Neural cell (in vitro differentiated cells): ENCODE measurements at regions not wholly inside any gene's neighbourhood (a gene's known extent, or its start where the extent isn't known, plus 50 kb on each side); places are given as distances from the start of the nearest gene placed in this dataset.

Experiments
- H2AFZ ChIP-seq: fragments of 200-600, 300-800 bp; sonication (generic), shearing (Covaris generic); 2 replicates; pipeline ENCODE4 v1.6.0; 2014; ENCODE audit warnings: low read depth, mild to moderate bottlenecking, antibody characterized with exemption, low read length, moderate library complexity
- H3F3A ChIP-seq: fragments of 200-600 bp; shearing (Covaris generic); 2 replicates; pipeline ENCODE4 v1.6.1; 2016; ENCODE audit warnings: mild to moderate bottlenecking, moderate library complexity, mixed read lengths, antibody characterized with exemption, low read length; ENCODE audit not compliant: insufficient read depth, poor library complexity, severe bottlenecking
- H3K27ac ChIP-seq: fragments of 200-600, 300-800 bp; sonication (generic), shearing (Covaris generic); 2 replicates; pipeline ENCODE4 v1.5.1; 2014; ENCODE audit warnings: mild to moderate bottlenecking, low read length, moderate library complexity
- H3K27me3 ChIP-seq: fragments of 300-800, 200-600 bp; sonication (generic), shearing (Covaris generic); 2 replicates; pipeline ENCODE4 v1.6.0; 2014; ENCODE audit warnings: mild to moderate bottlenecking, low read depth, low read length, moderate library complexity; ENCODE audit not compliant: insufficient read depth
- H3K36me3 ChIP-seq: fragments of 300-800, 200-600 bp; sonication (generic), shearing (Covaris generic); 2 replicates; pipeline ENCODE4 v1.5.1; 2014; ENCODE audit warnings: mild to moderate bottlenecking, antibody characterized with exemption, low read length, moderate library complexity; ENCODE audit not compliant: insufficient read depth
- H3K4me2 ChIP-seq: fragments of 300-800, 200-600 bp; sonication (generic), shearing (Covaris generic); 2 replicates; pipeline ENCODE4 v1.6.0; 2014; ENCODE audit warnings: mild to moderate bottlenecking, low read length
- H3K4me3 ChIP-seq: fragments of 300-800, 200-600 bp; sonication (generic), shearing (Covaris generic); 2 replicates; pipeline ENCODE4 v1.5.1; 2014; ENCODE audit warnings: mild to moderate bottlenecking, low read length, moderate library complexity
- H3K79me2 ChIP-seq: fragments of 200-600 bp; shearing (Covaris generic); replicated peaks from 2 replicates; pipeline ENCODE4 v1.6.0; 2014; ENCODE audit warnings: mild to moderate bottlenecking, low read length, moderate library complexity; ENCODE audit not compliant: insufficient read depth
- H3K9ac ChIP-seq: fragments of 300-800, 200-600 bp; sonication (generic), shearing (Covaris generic); 2 replicates; pipeline ENCODE4 v1.6.1; 2016; ENCODE audit warnings: mild to moderate bottlenecking, low read length, mixed read lengths
- H3K9me2 ChIP-seq: fragments of 200-600 bp; shearing (Covaris generic); 2 replicates; pipeline ENCODE4 v1.6.1; 2016; ENCODE audit warnings: mild to moderate bottlenecking, low read length, mixed read lengths; ENCODE audit not compliant: insufficient read depth
- H3K9me3 ChIP-seq: fragments of 200-600, 300-800 bp; sonication (generic), shearing (Covaris generic); 2 replicates; pipeline ENCODE4 v1.6.1; 2016; ENCODE audit warnings: mild to moderate bottlenecking, mixed run types, low read length, moderate library complexity, mixed read lengths
- H4K20me1 ChIP-seq: fragments of 200-600 bp; shearing (Covaris generic); 2 replicates; pipeline ENCODE4 v1.6.1; 2016; ENCODE audit warnings: mild to moderate bottlenecking, mixed run types; ENCODE audit not compliant: insufficient read depth
- EP300 ChIP-seq: fragments of 450-650 bp; conservative IDR thresholded peaks from 2 replicates; pipeline ENCODE4 v1.6.1; 2014; ENCODE audit warnings: antibody characterized with exemption, mild to moderate bottlenecking, moderate library complexity; ENCODE audit not compliant: poor library complexity, severe bottlenecking
- EZH2 ChIP-seq: fragments of 200-600, 300-800 bp; shearing (Covaris generic), sonication (generic); IDR thresholded peaks from 2 replicates; pipeline ENCODE4 v1.6.1; 2014; ENCODE audit warnings: antibody characterized with exemption, low read length, borderline replicate concordance, mild to moderate bottlenecking; ENCODE audit not compliant: insufficient read depth, poor library complexity, severe bottlenecking
- POLR2AphosphoS5 ChIP-seq: IDR thresholded peaks from 2 replicates; pipeline ENCODE4 v1.6.1; 2012
- RAD21 ChIP-seq: fragments of 450-650 bp; conservative IDR thresholded peaks from 2 replicates; pipeline ENCODE4 v1.6.1; 2014; ENCODE audit warnings: antibody characterized with exemption, mild to moderate bottlenecking, moderate library complexity
- SMC3 ChIP-seq: fragments of 450-650 bp; conservative IDR thresholded peaks from 2 replicates; pipeline ENCODE4 v1.6.1; 2014; ENCODE audit warnings: antibody characterized with exemption, mild to moderate bottlenecking, moderate library complexity; ENCODE audit not compliant: poor library complexity
- TAF1 ChIP-seq: IDR thresholded peaks from 2 replicates; pipeline ENCODE4 v1.6.1; 2012; ENCODE audit warnings: low read depth
- TF ChIP-seq, protein P1 (sequence below): IDR thresholded peaks from 2 replicates; pipeline ENCODE4 v1.6.1; 2012; ENCODE audit warnings: borderline replicate concordance
- TF ChIP-seq, protein P2 (sequence below): fragments of 450-650 bp; IDR thresholded peaks from 2 replicates; pipeline ENCODE4 v1.5.1; 2014; ENCODE audit warnings: antibody characterized with exemption, mild to moderate bottlenecking, moderate library complexity; ENCODE audit not compliant: poor library complexity, severe bottlenecking

DNA sequence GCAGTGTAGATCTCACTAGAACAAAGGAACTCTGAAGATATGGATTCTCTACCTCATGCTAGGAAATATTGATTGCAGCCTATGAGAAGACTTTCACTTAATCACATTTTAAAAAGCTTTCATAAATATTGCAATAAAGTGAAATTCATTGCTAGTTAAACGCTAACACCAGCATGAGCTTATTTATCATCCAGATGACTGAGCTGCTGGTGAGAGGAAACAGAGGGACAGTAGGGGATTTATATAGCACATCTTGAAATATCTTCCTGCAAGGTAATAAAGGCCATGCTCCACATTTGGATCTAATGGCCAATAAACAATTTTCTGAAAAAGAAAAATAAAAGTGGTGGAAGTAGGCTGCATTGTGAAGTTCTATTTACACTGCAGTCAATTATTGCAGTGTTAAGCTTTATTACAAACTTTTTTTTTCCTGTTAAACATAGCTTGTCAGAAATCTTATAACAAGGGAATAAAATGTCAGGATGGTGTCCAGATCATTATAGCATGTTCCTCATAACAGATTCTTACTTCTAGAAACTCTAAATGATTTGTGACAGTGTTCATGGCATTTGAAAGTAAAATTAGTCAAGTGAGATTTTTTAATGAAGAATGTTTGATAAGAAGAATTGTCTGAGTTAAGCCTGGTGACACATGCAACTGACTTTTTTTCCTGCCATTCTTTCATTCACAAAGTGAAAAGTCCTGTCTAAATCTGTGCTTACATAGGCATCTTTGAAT is 342.6 kb downstream of the DMAC1 start:
- H3K27ac ChIP-seq = no peak overlapping the region
- peak; percentile 49 for TF ChIP-seq EP300
- TF ChIP-seq, protein P1, sequence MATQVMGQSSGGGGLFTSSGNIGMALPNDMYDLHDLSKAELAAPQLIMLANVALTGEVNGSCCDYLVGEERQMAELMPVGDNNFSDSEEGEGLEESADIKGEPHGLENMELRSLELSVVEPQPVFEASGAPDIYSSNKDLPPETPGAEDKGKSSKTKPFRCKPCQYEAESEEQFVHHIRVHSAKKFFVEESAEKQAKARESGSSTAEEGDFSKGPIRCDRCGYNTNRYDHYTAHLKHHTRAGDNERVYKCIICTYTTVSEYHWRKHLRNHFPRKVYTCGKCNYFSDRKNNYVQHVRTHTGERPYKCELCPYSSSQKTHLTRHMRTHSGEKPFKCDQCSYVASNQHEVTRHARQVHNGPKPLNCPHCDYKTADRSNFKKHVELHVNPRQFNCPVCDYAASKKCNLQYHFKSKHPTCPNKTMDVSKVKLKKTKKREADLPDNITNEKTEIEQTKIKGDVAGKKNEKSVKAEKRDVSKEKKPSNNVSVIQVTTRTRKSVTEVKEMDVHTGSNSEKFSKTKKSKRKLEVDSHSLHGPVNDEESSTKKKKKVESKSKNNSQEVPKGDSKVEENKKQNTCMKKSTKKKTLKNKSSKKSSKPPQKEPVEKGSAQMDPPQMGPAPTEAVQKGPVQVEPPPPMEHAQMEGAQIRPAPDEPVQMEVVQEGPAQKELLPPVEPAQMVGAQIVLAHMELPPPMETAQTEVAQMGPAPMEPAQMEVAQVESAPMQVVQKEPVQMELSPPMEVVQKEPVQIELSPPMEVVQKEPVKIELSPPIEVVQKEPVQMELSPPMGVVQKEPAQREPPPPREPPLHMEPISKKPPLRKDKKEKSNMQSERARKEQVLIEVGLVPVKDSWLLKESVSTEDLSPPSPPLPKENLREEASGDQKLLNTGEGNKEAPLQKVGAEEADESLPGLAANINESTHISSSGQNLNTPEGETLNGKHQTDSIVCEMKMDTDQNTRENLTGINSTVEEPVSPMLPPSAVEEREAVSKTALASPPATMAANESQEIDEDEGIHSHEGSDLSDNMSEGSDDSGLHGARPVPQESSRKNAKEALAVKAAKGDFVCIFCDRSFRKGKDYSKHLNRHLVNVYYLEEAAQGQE = no peak

DNA sequence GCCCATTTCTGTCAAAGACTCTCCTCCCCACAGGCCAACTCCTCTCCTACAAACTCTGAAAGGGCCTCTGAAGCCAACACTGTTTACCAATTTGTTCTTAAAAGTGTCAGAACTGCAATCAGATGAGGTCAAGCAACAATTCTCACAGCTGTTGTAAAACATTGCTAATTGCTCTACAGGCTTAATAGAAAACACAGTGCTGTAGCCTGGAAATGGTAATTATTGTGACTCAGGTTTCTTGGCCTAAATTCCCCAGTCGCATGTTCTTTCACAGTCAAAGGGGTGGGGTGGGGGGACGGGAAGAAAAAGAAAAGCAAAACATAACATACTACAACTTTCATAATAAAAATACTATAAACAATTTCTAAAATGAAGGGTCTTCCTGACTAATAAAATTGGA is 343.2 kb downstream of the DMAC1 start:
- H3K4me3 ChIP-seq = no peak overlapping the region
- TF ChIP-seq SMC3 = no peak
- no peak for TF ChIP-seq POLR2AphosphoS5
- TF ChIP-seq RAD21 = no peak
- TF ChIP-seq TAF1 = no peak
- TF ChIP-seq, protein P2, sequence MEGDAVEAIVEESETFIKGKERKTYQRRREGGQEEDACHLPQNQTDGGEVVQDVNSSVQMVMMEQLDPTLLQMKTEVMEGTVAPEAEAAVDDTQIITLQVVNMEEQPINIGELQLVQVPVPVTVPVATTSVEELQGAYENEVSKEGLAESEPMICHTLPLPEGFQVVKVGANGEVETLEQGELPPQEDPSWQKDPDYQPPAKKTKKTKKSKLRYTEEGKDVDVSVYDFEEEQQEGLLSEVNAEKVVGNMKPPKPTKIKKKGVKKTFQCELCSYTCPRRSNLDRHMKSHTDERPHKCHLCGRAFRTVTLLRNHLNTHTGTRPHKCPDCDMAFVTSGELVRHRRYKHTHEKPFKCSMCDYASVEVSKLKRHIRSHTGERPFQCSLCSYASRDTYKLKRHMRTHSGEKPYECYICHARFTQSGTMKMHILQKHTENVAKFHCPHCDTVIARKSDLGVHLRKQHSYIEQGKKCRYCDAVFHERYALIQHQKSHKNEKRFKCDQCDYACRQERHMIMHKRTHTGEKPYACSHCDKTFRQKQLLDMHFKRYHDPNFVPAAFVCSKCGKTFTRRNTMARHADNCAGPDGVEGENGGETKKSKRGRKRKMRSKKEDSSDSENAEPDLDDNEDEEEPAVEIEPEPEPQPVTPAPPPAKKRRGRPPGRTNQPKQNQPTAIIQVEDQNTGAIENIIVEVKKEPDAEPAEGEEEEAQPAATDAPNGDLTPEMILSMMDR = no peak
- TF ChIP-seq, protein P1 = no peak
- no peak for TF ChIP-seq EP300
- TF ChIP-seq EZH2 = no peak

More for the DNA sequence above, 342.6 kb downstream of the DMAC1 start:
- Histone ChIP-seq H3F3A (no peaks in the 10 kb centered on the region), H3K4me3 (no peak overlapping the region), H3K4me2 (no peak overlapping the region), H3K9me2 (no peaks in the 10 kb centered on the region), H3K79me2 (no peaks in the 10 kb centered on the region), H3K36me3 (no peaks in the 10 kb centered on the region), H2AFZ (no peak overlapping the region), H4K20me1 (no peaks in the 10 kb centered on the region), H3K27me3 (no peaks in the 10 kb centered on the region), H3K9ac (no peak overlapping the region), H3K9me3 (no peaks in the 10 kb centered on the region)

More for the DNA sequence above, 343.2 kb downstream of the DMAC1 start:
- Histone ChIP-seq H3F3A (no peaks in the 10 kb centered on the region), H3K27me3 (no peaks in the 10 kb centered on the region), H3K36me3 (no peaks in the 10 kb centered on the region), H3K9ac (no peak overlapping the region), H3K9me3 (no peaks in the 10 kb centered on the region), H3K27ac (no peak overlapping the region), H3K9me2 (no peaks in the 10 kb centered on the region), H3K79me2 (no peaks in the 10 kb centered on the region), H2AFZ (no peak overlapping the region), H4K20me1 (no peaks in the 10 kb centered on the region), H3K4me2 (no peak overlapping the region)
